ENCODE measurements at regions not wholly inside any gene's neighbourhood (a gene's known extent, or its start where the extent isn't known, plus 50 kb on each side); places are given as distances from the start of the nearest gene placed in this dataset.

DNA sequence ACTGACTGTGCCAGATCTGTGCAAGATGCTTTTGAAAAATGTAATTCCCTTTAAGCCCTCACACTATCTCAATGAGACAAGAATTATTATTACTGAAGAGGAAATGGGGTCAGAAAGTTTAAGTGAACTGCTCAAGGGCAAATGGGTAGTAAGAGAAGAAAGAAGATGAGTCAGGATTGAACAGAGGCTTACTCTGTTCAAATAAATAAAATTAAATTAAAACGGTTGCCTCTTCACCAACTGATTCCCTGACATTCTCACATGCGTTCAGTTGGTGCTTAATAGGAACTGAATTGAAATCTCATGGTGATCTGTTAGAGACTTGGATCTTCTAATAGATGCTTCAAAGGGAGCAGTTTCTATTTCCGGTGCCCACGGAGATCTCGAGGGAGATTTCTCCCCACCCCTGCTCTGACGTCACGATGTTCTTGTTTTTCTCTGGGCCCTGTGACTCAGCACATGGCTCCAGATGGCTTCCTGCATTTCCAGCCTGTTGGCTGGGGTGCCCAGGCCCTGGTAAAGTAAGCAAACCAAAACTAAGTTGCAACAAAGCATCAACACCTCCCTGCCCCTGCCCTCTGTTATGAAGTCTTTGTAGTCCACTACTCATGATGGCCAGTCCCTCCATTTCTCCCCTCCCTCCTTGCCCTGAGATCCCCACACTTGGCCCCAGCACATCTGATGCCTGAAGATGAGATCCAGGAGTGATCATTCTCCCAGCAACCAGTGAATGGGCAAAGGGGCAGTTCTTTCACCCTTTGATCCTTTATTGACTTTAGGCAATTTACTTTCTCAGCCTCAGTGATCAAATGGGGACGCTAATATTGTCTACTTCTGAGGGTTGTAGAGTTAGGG, 106.1 kb upstream of the CPEB4 start:
- H3K9ac ChIP-seq (ENCODE audit: low read depth, low read length) = no peak overlapping the region
- no peak overlapping the region for H3K27ac ChIP-seq (ENCODE audit: low read depth, low read length)
- no peaks in the 10 kb centered on the region for H3K27me3 ChIP-seq (ENCODE audit: control insufficient read depth, insufficient read depth, low read length)
- H3K4me1 ChIP-seq (ENCODE audit: control insufficient read depth, insufficient read depth, low read length) = peaks cover 12% of the 10 kb centered on the region
- no peaks in the 10 kb centered on the region for H3K36me3 ChIP-seq (ENCODE audit: control insufficient read depth, insufficient read depth, low read length)
- no peaks in the 10 kb centered on the region for H3K9me3 ChIP-seq (ENCODE audit: control insufficient read depth, insufficient read depth, low read length)
- no peak overlapping the region for H3K4me3 ChIP-seq (ENCODE audit: low read depth, low read length)

DNA sequence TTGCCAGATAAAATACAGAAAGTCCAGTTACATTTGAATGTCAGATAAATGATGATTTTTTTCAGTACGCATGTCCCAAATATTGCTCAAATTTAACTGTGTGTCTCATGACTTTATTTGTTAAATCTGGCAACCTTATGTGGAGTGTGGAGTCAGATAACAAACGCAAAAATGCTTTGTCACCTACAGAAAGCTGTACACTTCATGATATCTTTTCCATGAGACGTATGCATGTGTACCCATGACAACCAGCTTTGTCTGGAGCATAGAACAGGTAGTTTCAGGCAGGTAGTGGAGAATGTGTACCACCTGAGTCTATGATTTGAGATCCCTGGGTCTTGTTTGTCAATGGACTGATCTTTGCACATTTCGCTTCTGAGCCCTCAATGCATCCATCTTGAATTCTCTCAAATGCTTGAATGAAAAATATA, 105.5 kb upstream of the CPEB4 start:
- H3K9ac ChIP-seq (ENCODE audit: low read depth, low read length) = no peak overlapping the region
- H3K4me3 ChIP-seq (ENCODE audit: low read depth, low read length) = no peak overlapping the region
- peaks cover 12% of the 10 kb centered on the region for H3K4me1 ChIP-seq (ENCODE audit: control insufficient read depth, insufficient read depth, low read length)
- H3K36me3 ChIP-seq (ENCODE audit: control insufficient read depth, insufficient read depth, low read length) = no peaks in the 10 kb centered on the region
- no peak overlapping the region for H3K27ac ChIP-seq (ENCODE audit: low read depth, low read length)
- no peaks in the 10 kb centered on the region for H3K27me3 ChIP-seq (ENCODE audit: control insufficient read depth, insufficient read depth, low read length)
- no peaks in the 10 kb centered on the region for H3K9me3 ChIP-seq (ENCODE audit: control insufficient read depth, insufficient read depth, low read length)

DNA sequence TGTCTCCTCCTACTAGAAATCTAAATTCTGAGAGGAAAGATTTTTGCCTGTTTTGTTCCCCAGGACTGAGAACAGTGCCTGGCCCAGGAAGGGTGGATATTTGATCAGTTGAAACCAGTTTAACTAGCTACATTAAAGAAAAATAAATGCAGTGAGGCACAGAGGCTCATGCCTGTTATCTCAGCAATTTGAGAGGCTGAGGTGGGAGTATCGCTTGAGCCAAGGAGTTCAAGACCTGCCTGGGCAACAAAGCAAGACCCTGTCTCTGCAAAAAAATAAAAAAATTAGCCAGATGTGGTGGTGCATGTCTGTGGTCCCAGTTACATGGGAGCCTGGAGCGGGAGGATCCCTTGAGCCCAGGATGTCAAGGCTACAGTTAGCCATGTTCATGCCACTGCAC, 104.8 kb upstream of the CPEB4 start:
- H3K27me3 ChIP-seq (ENCODE audit: control insufficient read depth, insufficient read depth, low read length) = no peaks in the 10 kb centered on the region
- H3K36me3 ChIP-seq (ENCODE audit: control insufficient read depth, insufficient read depth, low read length) = no peaks in the 10 kb centered on the region
- no peaks in the 10 kb centered on the region for H3K9me3 ChIP-seq (ENCODE audit: control insufficient read depth, insufficient read depth, low read length)
- no peak overlapping the region; the same call in 1 of the 2 replicates for H3K9ac ChIP-seq (ENCODE audit: low read depth, low read length)
- H3K4me3 ChIP-seq (ENCODE audit: low read depth, low read length) = no peak overlapping the region
- peaks cover 8% of the 10 kb centered on the region; the same call in 1 of the 2 replicates for H3K4me1 ChIP-seq (ENCODE audit: control insufficient read depth, insufficient read depth, low read length)
- H3K27ac ChIP-seq (ENCODE audit: low read depth, low read length) = no peak overlapping the region

DNA sequence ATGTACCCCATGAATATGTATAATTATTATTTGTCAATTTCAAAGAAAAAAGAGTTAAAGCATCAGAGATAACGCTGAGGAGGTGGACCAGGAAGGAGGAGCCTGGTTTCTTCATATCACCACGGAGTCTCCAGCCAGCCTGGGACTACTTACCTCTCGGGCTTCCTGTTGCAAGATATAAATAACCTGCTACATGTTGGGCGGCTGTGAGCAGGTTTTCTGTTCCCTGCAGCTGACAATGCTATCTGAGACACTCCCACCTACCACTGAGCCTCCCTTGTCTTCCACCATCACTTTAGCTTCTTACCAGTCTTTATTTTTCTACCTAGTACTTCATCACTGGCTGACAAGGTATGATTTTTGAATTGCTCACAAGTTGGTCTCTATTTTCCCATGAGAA, 102.7 kb upstream of the CPEB4 start:
- no peak overlapping the region for H3K27ac ChIP-seq (ENCODE audit: low read depth, low read length)
- no peak overlapping the region for H3K9ac ChIP-seq (ENCODE audit: low read depth, low read length)
- H3K27me3 ChIP-seq (ENCODE audit: control insufficient read depth, insufficient read depth, low read length) = no peaks in the 10 kb centered on the region
- peaks cover 7% of the 10 kb centered on the region; the same call in 1 of the 2 replicates for H3K4me1 ChIP-seq (ENCODE audit: control insufficient read depth, insufficient read depth, low read length)
- H3K4me3 ChIP-seq (ENCODE audit: low read depth, low read length) = no peak overlapping the region
- no peaks in the 10 kb centered on the region for H3K36me3 ChIP-seq (ENCODE audit: control insufficient read depth, insufficient read depth, low read length)
- H3K9me3 ChIP-seq (ENCODE audit: control insufficient read depth, insufficient read depth, low read length) = no peaks in the 10 kb centered on the region

DNA sequence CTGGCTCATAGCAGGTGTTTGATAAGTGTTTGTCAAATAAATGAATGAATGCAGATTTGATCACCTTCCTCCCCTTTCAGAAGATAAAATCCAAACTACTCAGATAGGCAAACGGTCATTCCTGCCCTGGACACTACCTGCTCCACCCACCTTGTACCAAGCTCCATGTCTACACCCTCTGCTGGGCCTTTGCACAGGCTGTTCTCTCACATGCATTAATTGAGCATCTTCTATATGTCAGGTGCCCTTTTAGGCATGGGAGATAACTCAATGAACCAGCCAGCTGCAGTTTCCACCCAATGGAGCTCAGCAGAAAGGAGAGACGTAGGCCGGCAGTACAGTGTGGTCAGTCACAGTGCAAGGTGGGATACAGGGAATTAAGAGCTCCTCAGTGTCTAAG, 102.3 kb upstream of the CPEB4 start:
- Histone ChIP-seq H3K27me3 (ENCODE audit: control insufficient read depth, insufficient read depth, low read length) (no peaks in the 10 kb centered on the region), H3K4me1 (ENCODE audit: control insufficient read depth, insufficient read depth, low read length) (peaks cover 7% of the 10 kb centered on the region; the same call in 1 of the 2 replicates), H3K9me3 (ENCODE audit: control insufficient read depth, insufficient read depth, low read length) (no peaks in the 10 kb centered on the region), H3K4me3 (ENCODE audit: low read depth, low read length) (no peak overlapping the region), H3K27ac (ENCODE audit: low read depth, low read length) (no peak overlapping the region), H3K9ac (ENCODE audit: low read depth, low read length) (no peak overlapping the region), H3K36me3 (ENCODE audit: control insufficient read depth, insufficient read depth, low read length) (no peaks in the 10 kb centered on the region)

DNA sequence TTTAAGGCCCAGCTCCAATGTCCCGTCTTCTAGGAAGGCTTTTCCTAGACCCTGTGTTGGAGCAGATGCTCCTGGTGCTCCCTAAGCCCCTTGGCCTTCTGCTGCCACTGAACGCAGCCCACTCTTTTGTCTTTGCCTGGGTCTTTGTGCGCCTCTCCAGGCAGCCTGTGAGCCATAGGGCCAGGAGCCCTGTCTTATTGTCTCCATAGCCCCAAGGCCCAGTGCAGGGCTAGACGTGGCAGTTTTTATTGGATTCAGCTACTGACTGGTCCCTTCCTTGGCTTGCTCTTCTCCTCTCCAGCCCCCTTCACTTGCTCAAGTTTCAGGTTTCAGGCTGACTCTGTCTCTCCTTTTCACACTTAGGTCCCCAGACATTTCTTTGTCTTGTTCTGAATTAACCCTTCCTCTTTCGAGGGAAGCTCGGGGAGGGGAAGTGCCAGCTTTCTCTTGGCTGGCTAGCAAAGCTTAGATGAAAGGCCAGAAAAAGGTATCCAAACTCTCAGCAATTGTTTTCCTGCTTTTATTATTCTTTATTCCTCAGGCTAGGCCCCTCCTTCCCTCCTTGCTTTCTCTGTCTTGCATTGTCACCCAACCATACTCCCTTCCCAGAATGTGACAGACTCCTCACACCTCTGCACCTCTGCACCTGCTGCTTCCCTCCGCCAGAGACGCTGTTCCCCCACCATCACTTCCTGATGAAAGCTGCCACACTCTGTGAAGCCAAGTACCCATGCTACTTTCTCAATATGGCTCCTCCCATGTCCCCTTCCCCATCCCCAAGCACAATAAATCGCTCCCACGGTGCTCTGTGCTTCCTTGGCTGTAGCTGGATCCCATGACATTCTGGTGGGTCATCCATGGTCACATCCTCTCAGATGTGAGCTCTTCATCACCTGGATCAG, 101.6 kb upstream of the CPEB4 start:
- no peaks in the 10 kb centered on the region for H3K36me3 ChIP-seq (ENCODE audit: control insufficient read depth, insufficient read depth, low read length)
- H3K27ac ChIP-seq (ENCODE audit: low read depth, low read length) = no peak overlapping the region
- H3K27me3 ChIP-seq (ENCODE audit: control insufficient read depth, insufficient read depth, low read length) = no peaks in the 10 kb centered on the region
- no peak overlapping the region for H3K4me3 ChIP-seq (ENCODE audit: low read depth, low read length)
- H3K9me3 ChIP-seq (ENCODE audit: control insufficient read depth, insufficient read depth, low read length) = no peaks in the 10 kb centered on the region
- H3K9ac ChIP-seq (ENCODE audit: low read depth, low read length) = no peak overlapping the region
- peaks cover 7% of the 10 kb centered on the region; the same call in 1 of the 2 replicates for H3K4me1 ChIP-seq (ENCODE audit: control insufficient read depth, insufficient read depth, low read length)

DNA sequence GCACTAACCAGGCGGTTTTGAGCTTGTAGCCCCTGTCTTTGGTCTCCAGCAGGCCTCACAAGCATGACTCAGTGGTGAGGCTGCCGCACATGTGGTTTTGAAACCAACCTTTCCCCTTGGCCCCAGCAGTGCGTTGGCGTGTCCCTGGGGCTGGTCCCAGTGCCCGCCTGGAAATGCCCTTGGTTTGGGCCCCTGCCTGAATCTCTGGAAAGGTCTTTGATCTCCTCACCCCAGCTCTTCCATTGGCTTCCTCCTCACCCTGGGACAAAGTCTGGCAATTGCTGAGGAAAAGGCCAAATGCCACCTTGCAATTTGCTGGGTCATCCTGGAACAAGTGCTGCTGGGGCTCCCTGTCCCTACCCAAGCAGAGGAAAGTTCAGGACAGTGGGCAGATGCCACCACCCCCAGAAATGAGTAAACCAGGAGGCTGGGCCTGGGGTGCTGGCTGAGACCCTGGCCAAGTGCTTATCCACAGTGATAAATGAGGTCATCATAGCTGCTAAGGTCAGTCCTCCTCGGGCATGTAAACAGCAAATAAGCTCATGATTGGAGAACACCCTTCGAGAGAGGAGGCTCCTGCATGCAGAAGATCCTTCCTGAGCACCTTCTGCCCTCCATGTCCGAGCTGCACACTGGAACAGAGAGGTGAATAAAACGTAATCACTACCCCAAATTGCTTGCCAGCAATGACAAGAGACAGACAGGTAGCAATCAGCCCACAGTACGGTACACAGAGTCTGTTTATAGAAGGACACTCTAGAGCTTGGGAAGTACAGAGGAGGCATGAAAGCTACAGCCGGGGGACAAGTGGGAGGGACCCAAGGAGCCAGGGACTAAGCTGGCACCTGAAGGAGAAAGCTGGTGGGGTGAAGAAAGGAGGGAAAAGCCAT, 98.9 kb upstream of the CPEB4 start:
- Histone ChIP-seq H3K27ac (ENCODE audit: low read depth, low read length) (no peak overlapping the region), H3K27me3 (ENCODE audit: control insufficient read depth, insufficient read depth, low read length) (no peaks in the 10 kb centered on the region), H3K36me3 (ENCODE audit: control insufficient read depth, insufficient read depth, low read length) (no peaks in the 10 kb centered on the region), H3K9ac (ENCODE audit: low read depth, low read length) (no peak overlapping the region), H3K4me1 (ENCODE audit: control insufficient read depth, insufficient read depth, low read length) (peaks cover 3% of the 10 kb centered on the region; the same call in 1 of the 2 replicates), H3K9me3 (ENCODE audit: control insufficient read depth, insufficient read depth, low read length) (no peaks in the 10 kb centered on the region), H3K4me3 (ENCODE audit: low read depth, low read length) (no peak overlapping the region)

DNA sequence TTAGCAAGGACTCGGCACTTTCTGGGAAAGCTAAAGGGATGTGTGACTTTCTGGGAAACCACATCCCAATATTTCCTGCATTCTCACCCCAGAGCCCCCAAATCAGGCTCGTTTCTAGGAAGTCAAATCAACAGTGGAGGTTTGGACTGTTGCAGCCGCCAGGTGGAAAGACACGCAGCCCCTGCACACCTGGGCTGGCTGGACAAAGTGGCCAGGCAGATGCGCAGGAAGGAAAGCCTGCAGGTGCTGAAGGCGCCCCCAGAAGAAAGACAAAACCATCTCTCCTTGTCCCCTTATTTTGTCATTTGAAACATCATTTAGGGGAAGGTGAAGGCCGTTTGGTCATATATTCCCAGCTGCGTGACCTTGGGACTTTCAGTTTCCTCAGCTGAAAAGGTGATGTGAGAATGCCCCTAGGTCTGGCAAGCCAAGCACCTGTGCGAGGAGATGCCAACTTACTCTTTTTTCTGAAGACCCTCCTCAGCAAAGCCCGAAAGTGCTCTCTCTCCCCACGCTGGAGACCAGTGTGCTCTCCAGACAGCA, 97.9 kb upstream of the CPEB4 start:
- H3K27me3 ChIP-seq (ENCODE audit: control insufficient read depth, insufficient read depth, low read length) = no peaks in the 10 kb centered on the region
- no peak overlapping the region for H3K9ac ChIP-seq (ENCODE audit: low read depth, low read length)
- no peaks in the 10 kb centered on the region for H3K36me3 ChIP-seq (ENCODE audit: control insufficient read depth, insufficient read depth, low read length)
- H3K9me3 ChIP-seq (ENCODE audit: control insufficient read depth, insufficient read depth, low read length) = no peaks in the 10 kb centered on the region
- peaks cover 3% of the 10 kb centered on the region; the same call in 1 of the 2 replicates for H3K4me1 ChIP-seq (ENCODE audit: control insufficient read depth, insufficient read depth, low read length)
- H3K27ac ChIP-seq (ENCODE audit: low read depth, low read length) = no peak overlapping the region
- H3K4me3 ChIP-seq (ENCODE audit: low read depth, low read length) = no peak overlapping the region

DNA sequence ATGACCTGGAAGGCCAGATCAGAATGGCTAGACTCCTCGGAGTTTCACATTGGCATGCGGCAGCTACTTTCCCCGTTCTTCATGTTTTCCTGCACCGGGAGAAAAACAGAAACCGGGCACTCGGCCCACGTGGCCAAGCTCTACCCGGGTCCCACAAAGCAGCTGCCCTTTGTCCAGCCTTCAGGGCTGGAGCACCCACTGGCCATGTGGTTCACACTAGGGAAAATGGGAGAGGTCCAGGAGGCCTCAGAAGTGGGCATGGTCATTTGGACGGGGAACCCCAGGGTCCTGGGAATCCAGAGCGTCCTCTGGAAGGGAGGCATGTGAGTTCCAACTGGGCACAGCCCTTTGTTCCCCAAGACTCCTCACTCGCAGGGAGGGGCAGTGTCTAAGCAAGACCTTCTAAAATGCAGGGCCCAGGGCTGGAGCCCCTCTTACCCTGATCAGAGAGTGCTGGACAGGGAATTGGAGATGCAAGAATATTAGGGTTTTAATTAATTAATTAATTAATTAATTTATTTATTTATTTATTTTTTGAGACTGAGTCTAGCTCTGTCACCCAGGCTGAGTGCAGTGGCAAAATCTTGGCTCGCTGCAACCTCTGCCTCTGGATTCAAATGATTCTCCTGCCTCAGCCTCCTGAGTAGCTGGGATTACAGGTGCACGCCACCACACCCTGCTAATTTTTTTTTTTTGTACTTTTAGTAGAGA, 97.2 kb upstream of the CPEB4 start:
- Histone ChIP-seq H3K36me3 (ENCODE audit: control insufficient read depth, insufficient read depth, low read length) (no peaks in the 10 kb centered on the region), H3K27ac (ENCODE audit: low read depth, low read length) (no peak overlapping the region), H3K9me3 (ENCODE audit: control insufficient read depth, insufficient read depth, low read length) (no peaks in the 10 kb centered on the region), H3K27me3 (ENCODE audit: control insufficient read depth, insufficient read depth, low read length) (no peaks in the 10 kb centered on the region), H3K9ac (ENCODE audit: low read depth, low read length) (no peak overlapping the region), H3K4me1 (ENCODE audit: control insufficient read depth, insufficient read depth, low read length) (peaks cover 3% of the 10 kb centered on the region; the same call in 1 of the 2 replicates), H3K4me3 (ENCODE audit: low read depth, low read length) (no peak overlapping the region)

DNA sequence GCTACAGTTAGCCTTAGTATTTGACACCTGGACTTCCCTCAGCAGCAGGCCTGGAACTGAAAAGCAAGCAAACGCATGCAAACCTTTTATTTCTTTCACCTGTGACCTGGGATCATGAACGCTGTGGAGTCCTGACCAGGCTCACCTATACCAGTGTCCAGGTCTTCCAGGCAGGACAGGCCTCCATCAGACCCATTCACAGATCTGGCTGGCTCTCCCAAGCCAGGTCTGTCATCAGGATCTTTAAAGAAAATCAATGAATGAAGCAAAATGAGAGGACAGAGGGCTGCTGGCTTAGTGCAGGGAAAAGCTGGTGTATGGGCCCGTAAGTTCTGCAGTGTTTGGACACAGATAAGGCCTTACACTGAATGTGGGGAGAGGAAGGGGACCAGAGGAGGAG, 96.3 kb upstream of the CPEB4 start:
- no peak overlapping the region for H3K27ac ChIP-seq (ENCODE audit: low read depth, low read length)
- H3K36me3 ChIP-seq (ENCODE audit: control insufficient read depth, insufficient read depth, low read length) = no peaks in the 10 kb centered on the region
- H3K4me3 ChIP-seq (ENCODE audit: low read depth, low read length) = no peak overlapping the region
- H3K27me3 ChIP-seq (ENCODE audit: control insufficient read depth, insufficient read depth, low read length) = no peaks in the 10 kb centered on the region
- no peaks in the 10 kb centered on the region for H3K4me1 ChIP-seq (ENCODE audit: control insufficient read depth, insufficient read depth, low read length)
- no peak overlapping the region for H3K9ac ChIP-seq (ENCODE audit: low read depth, low read length)
- H3K9me3 ChIP-seq (ENCODE audit: control insufficient read depth, insufficient read depth, low read length) = no peaks in the 10 kb centered on the region
